GM23338 (cell line): ENCODE measurements at regions not wholly inside any gene's neighbourhood (a gene's known extent, or its start where the extent isn't known, plus 50 kb on each side); places are given as distances from the start of the nearest gene placed in this dataset.

Experiments
- ATAC-seq: fragments of 200-7000 bp; cut with Tn5 transposase; 3 replicates; pipeline ENCODE4 v1.9.1; 2020
- DNase-seq: peaks from one replicate; pipeline ENCODE4 v3.0.0-alpha.2; 2015; ENCODE audit warnings: low spot score
- H2AFZ ChIP-seq: fragments of 200-600 bp; sonication (generic); 2 replicates; pipeline ENCODE4 v1.8.0; 2016; ENCODE audit warnings: antibody characterized with exemption, mild to moderate bottlenecking, moderate library complexity
- H3F3A ChIP-seq: fragments of 200-600 bp; sonication (generic); replicated peaks from 2 replicates; pipeline ENCODE4 v1.8.0; 2017; ENCODE audit warnings: antibody characterized with exemption, mixed run types, low read depth
- H3K27ac ChIP-seq: fragments of 200-600 bp; sonication (generic); 2 replicates; pipeline ENCODE4 v1.6.1; 2016; ENCODE audit warnings: low read depth
- H3K27me3 ChIP-seq: fragments of 200-600 bp; sonication (generic); 2 replicates; pipeline ENCODE4 v1.8.0; 2016; ENCODE audit warnings: mild to moderate bottlenecking, mixed run types, moderate library complexity; ENCODE audit not compliant: insufficient read depth
- H3K36me3 ChIP-seq: fragments of 200-600 bp; sonication (generic); 2 replicates; pipeline ENCODE4 v1.8.0; 2016; ENCODE audit warnings: mild to moderate bottlenecking; ENCODE audit not compliant: insufficient read depth
- H3K4me1 ChIP-seq: fragments of 200-600 bp; sonication (generic); 2 replicates; pipeline ENCODE4 v1.8.0; 2016; ENCODE audit warnings: mild to moderate bottlenecking, moderate library complexity; ENCODE audit not compliant: insufficient read depth
- H3K4me2 ChIP-seq: fragments of 200-600 bp; sonication (generic); 2 replicates; pipeline ENCODE4 v1.7.1; 2017; ENCODE audit warnings: mixed run types
- H3K4me3 ChIP-seq: fragments of 200-600 bp; sonication (generic); 2 replicates; pipeline ENCODE4 v1.6.1; 2016; ENCODE audit warnings: mixed run types
- H3K79me2 ChIP-seq: fragments of 200-600 bp; sonication (generic); replicated peaks from 2 replicates; pipeline ENCODE4 v1.8.0; 2017; ENCODE audit warnings: mild to moderate bottlenecking; ENCODE audit not compliant: insufficient read depth
- H3K9me2 ChIP-seq: fragments of 200-600 bp; sonication (generic); 2 replicates; pipeline ENCODE4 v1.8.0; 2017; ENCODE audit not compliant: insufficient read depth
- H4K20me1 ChIP-seq: fragments of 200-600 bp; sonication (generic); replicated peaks from 2 replicates; pipeline ENCODE4 v1.8.0; 2017; ENCODE audit warnings: mild to moderate bottlenecking; ENCODE audit not compliant: insufficient read depth
- H3K27ac Mint-ChIP-seq: 2 replicates; pipeline ENCODE4 v1.8.0; 2020; ENCODE audit warnings: inconsistent platforms, mild to moderate bottlenecking, moderate library complexity, mixed read lengths
- H3K27me3 Mint-ChIP-seq: 3 replicates; pipeline ENCODE4 v1.8.0; 2022; ENCODE audit warnings: low read depth, mild to moderate bottlenecking, moderate library complexity, mixed read lengths, inconsistent platforms; ENCODE audit not compliant: insufficient read depth, poor library complexity
- H3K36me3 Mint-ChIP-seq: 3 replicates; pipeline ENCODE4 v1.8.0; 2021; ENCODE audit warnings: low read depth, mild to moderate bottlenecking, inconsistent platforms, moderate library complexity, mixed read lengths
- H3K4me1 Mint-ChIP-seq: 3 replicates; pipeline ENCODE4 v1.8.0; 2020; ENCODE audit warnings: mild to moderate bottlenecking, inconsistent platforms, mixed read lengths
- H3K4me3 Mint-ChIP-seq: 3 replicates; pipeline ENCODE4 v1.8.0; 2021; ENCODE audit warnings: moderate library complexity, mild to moderate bottlenecking, inconsistent platforms, mixed read lengths
- H3K9me3 Mint-ChIP-seq: 3 replicates; pipeline ENCODE4 v1.8.0; 2020; ENCODE audit warnings: moderate library complexity, mild to moderate bottlenecking, inconsistent platforms, mixed read lengths
- EZH2 ChIP-seq: fragments of 200-600 bp; sonication (generic); IDR thresholded peaks from one replicate; pipeline ENCODE4 v1.8.0; 2017; ENCODE audit warnings: antibody characterized with exemption, mild to moderate bottlenecking, low read depth; ENCODE audit not compliant: unreplicated experiment
- EZH2phosphoT487 ChIP-seq: fragments of 200-600 bp; sonication (generic); IDR thresholded peaks from one replicate; pipeline ENCODE4 v1.8.1; 2018; ENCODE audit warnings: antibody characterized with exemption; ENCODE audit not compliant: unreplicated experiment
- JUNB ChIP-seq: IDR thresholded peaks from one replicate; pipeline ENCODE4 v1.6.1; 2016; ENCODE audit warnings: antibody characterized with exemption; ENCODE audit not compliant: unreplicated experiment
- NANOG ChIP-seq: IDR thresholded peaks from 2 replicates; pipeline ENCODE4 v1.6.1; 2016; ENCODE audit warnings: antibody characterized with exemption, borderline replicate concordance
- POLR2AphosphoS5 ChIP-seq: IDR thresholded peaks from 2 replicates; pipeline ENCODE4 v1.6.1; 2016; ENCODE audit warnings: antibody characterized with exemption, low read depth
- TF ChIP-seq, protein P1 (sequence below), 2 experiments: fragments of 200-600 bp in 1 of 2; sonication (generic) in 1 of 2; conservative IDR thresholded peaks; 2 replicates each; pipeline versions ENCODE4 v1.5.1 to v1.6.1; 2016 to 2017; ENCODE audit warnings: antibody characterized with exemption in 2 of 2, low read depth in 2 of 2, mild to moderate bottlenecking in 2 of 2, moderate library complexity in 1 of 2
- TF ChIP-seq, protein P2 (sequence below): IDR thresholded peaks from one replicate; pipeline ENCODE4 v1.6.1; 2018; ENCODE audit warnings: antibody characterized with exemption; ENCODE audit not compliant: unreplicated experiment

DNA sequence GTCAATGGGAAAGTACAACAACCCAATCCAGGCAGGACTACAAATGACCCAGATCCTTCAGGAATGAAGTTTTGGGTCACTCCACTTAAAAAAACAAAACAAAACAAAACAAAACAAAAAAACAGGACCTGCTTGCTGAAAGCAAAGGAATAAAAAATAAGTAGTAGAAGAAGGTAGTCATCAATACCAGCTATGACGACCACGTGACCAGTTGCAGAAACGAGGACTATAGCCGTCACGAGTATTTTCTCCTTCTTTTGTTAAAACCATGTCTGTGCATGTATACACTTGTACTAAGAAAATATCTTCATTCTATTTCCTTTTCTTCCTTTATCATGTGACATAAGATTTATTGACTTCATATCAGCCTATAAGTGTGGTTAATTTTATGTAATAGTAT is 308.4 kb upstream of the DEFB112 start:
- peaks cover 4% of the 10 kb centered on the region; the same call in 1 of the 3 replicates for H3K4me1 Mint-ChIP-seq
- peaks cover 2% of the 10 kb centered on the region for H3K27me3 Mint-ChIP-seq
- no peaks in the 10 kb centered on the region for H3F3A ChIP-seq
- H3K36me3 Mint-ChIP-seq, result no peaks in the 10 kb centered on the region
- H2AFZ ChIP-seq, result no peak overlapping the region
- no peaks in the 10 kb centered on the region for H3K9me3 Mint-ChIP-seq
- no peaks in the 10 kb centered on the region for H3K36me3 ChIP-seq
- H3K9me2 ChIP-seq, result peaks cover 4% of the 10 kb centered on the region; the same call in 1 of the 2 replicates
- H3K27ac Mint-ChIP-seq, result no peak overlapping the region
- H4K20me1 ChIP-seq, result no peaks in the 10 kb centered on the region
- H3K4me1 ChIP-seq, result no peaks in the 10 kb centered on the region
- no peaks in the 10 kb centered on the region for H3K79me2 ChIP-seq
- H3K27ac ChIP-seq, result no peak overlapping the region
- no peak for ATAC-seq
- TF ChIP-seq, protein P1, sequence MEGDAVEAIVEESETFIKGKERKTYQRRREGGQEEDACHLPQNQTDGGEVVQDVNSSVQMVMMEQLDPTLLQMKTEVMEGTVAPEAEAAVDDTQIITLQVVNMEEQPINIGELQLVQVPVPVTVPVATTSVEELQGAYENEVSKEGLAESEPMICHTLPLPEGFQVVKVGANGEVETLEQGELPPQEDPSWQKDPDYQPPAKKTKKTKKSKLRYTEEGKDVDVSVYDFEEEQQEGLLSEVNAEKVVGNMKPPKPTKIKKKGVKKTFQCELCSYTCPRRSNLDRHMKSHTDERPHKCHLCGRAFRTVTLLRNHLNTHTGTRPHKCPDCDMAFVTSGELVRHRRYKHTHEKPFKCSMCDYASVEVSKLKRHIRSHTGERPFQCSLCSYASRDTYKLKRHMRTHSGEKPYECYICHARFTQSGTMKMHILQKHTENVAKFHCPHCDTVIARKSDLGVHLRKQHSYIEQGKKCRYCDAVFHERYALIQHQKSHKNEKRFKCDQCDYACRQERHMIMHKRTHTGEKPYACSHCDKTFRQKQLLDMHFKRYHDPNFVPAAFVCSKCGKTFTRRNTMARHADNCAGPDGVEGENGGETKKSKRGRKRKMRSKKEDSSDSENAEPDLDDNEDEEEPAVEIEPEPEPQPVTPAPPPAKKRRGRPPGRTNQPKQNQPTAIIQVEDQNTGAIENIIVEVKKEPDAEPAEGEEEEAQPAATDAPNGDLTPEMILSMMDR (conservative IDR thresholded peaks at IDR 0.05; ENCODE audit: low read depth in 2 of 2), result no peak
- H3K4me3 ChIP-seq, result no peak overlapping the region
- no peaks in the 10 kb centered on the region for H3K27me3 ChIP-seq
- DNase-seq, result no peak
- H3K4me3 Mint-ChIP-seq, result no peak overlapping the region
- H3K4me2 ChIP-seq, result no peak overlapping the region

DNA sequence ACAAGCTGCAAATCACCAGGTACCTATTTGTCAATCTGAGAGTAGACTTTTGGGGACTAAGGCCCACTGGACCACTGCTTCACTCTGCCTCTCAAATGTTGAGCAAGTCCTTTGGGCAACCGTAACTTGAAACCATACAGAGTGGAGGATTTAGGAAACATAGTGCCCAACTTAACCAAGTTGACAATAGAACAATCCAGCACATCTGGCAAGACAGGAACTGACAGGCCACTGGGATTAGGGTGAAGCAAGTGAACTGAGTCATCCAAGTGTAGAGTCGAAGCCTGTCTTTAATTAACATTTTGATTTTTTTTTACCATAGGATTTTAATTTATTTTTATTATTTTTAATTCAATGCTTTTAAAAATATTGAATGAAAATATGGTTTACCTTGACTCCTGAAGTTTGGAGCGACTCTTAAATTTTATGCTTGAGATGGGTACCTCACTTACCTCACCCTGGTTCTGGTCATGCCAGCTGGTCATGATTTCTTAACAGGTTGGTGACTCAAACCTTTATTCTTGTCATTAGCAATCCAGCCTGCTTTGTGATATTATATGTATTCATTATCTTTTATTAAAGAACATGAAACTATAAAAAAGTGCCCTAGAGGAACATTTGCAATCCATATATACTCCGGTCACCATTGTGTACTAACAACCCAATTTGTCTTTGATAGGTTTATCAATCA is 312.1 kb upstream of the DEFB112 start:
- H3K27me3 Mint-ChIP-seq, result peaks cover 2% of the 10 kb centered on the region
- TF ChIP-seq JUNB (no peak), POLR2AphosphoS5 (no peak), EZH2 (no peak), EZH2phosphoT487 (no peak), NANOG (no peak)
- TF ChIP-seq, protein P2, sequence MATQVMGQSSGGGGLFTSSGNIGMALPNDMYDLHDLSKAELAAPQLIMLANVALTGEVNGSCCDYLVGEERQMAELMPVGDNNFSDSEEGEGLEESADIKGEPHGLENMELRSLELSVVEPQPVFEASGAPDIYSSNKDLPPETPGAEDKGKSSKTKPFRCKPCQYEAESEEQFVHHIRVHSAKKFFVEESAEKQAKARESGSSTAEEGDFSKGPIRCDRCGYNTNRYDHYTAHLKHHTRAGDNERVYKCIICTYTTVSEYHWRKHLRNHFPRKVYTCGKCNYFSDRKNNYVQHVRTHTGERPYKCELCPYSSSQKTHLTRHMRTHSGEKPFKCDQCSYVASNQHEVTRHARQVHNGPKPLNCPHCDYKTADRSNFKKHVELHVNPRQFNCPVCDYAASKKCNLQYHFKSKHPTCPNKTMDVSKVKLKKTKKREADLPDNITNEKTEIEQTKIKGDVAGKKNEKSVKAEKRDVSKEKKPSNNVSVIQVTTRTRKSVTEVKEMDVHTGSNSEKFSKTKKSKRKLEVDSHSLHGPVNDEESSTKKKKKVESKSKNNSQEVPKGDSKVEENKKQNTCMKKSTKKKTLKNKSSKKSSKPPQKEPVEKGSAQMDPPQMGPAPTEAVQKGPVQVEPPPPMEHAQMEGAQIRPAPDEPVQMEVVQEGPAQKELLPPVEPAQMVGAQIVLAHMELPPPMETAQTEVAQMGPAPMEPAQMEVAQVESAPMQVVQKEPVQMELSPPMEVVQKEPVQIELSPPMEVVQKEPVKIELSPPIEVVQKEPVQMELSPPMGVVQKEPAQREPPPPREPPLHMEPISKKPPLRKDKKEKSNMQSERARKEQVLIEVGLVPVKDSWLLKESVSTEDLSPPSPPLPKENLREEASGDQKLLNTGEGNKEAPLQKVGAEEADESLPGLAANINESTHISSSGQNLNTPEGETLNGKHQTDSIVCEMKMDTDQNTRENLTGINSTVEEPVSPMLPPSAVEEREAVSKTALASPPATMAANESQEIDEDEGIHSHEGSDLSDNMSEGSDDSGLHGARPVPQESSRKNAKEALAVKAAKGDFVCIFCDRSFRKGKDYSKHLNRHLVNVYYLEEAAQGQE, result no peak
- TF ChIP-seq, protein P1 (conservative IDR thresholded peaks at IDR 0.05; ENCODE audit: low read depth in 2 of 2), result no peak

More for the DNA sequence above, 312.1 kb upstream of the DEFB112 start:
- peaks cover 4% of the 10 kb centered on the region; the same call in 1 of the 3 replicates for H3K4me1 Mint-ChIP-seq
- Histone ChIP-seq H3K4me3 (no peak overlapping the region), H3K27me3 (no peaks in the 10 kb centered on the region), H2AFZ (peak overlapping the region; percentile 80), H3K4me2 (no peak overlapping the region), H3K79me2 (no peaks in the 10 kb centered on the region), H4K20me1 (no peaks in the 10 kb centered on the region), H3K9me2 (no peaks in the 10 kb centered on the region; the same call in 1 of the 2 replicates), H3K4me1 (no peaks in the 10 kb centered on the region), H3F3A (no peaks in the 10 kb centered on the region), H3K27ac (no peak overlapping the region), H3K36me3 (no peaks in the 10 kb centered on the region)
- no peaks in the 10 kb centered on the region for H3K36me3 Mint-ChIP-seq
- no peak for ATAC-seq
- no peak overlapping the region for H3K4me3 Mint-ChIP-seq
- no peaks in the 10 kb centered on the region for H3K9me3 Mint-ChIP-seq
- DNase-seq, result peak; percentile 11
- H3K27ac Mint-ChIP-seq, result no peak overlapping the region
